Subcutaneous abdominal adipose tissue (tissue), 5 donors: ENCODE measurements at regions not wholly inside any gene's neighbourhood (a gene's known extent, or its start where the extent isn't known, plus 50 kb on each side); places are given as distances from the start of the nearest gene placed in this dataset.

Experiments
- H3K27ac ChIP-seq: one replicate; pipeline ENCODE4 v1.7.0; 2013; ENCODE audit warnings: low read depth, mild to moderate bottlenecking, inconsistent platforms, low read length, moderate library complexity
- H3K27me3 ChIP-seq, 5 donors: one replicate each; pipeline ENCODE4 v1.7.0; 2013; ENCODE audit warnings: low read length in 5 of 5, inconsistent platforms in 1 of 5; ENCODE audit not compliant: control insufficient read depth in 5 of 5, insufficient read depth in 4 of 5
- H3K36me3 ChIP-seq, 5 donors: one replicate each; pipeline ENCODE4 v1.7.0; 2013; ENCODE audit warnings: low read length in 5 of 5; ENCODE audit not compliant: control insufficient read depth in 5 of 5, insufficient read depth in 5 of 5
- H3K4me1 ChIP-seq, 5 donors: one replicate each; pipeline ENCODE4 v1.7.0; 2013; ENCODE audit warnings: low read length in 5 of 5, mild to moderate bottlenecking in 3 of 5, moderate library complexity in 1 of 5; ENCODE audit not compliant: control insufficient read depth in 5 of 5, insufficient read depth in 5 of 5
- H3K4me3 ChIP-seq, 5 donors: one replicate each; pipeline ENCODE4 v1.7.0; 2013; ENCODE audit warnings: low read length in 5 of 5, low read depth in 1 of 5
- H3K9ac ChIP-seq, 5 donors: one replicate each; pipeline ENCODE4 v1.7.0; 2013; ENCODE audit warnings: low read length in 5 of 5, mild to moderate bottlenecking in 4 of 5, moderate library complexity in 3 of 5
- H3K9me3 ChIP-seq, 5 donors: one replicate each; pipeline ENCODE4 v1.7.0; 2013; ENCODE audit warnings: low read length in 5 of 5; ENCODE audit not compliant: control insufficient read depth in 5 of 5
- donor health status: healthy.
- donor health status: healthy.
- donor health status: healthy.
- donor health status: healthy.
- donor health status: healthy.

- Histone ChIP-seq H3K9ac (no peak overlapping the region), H3K9me3 (no peaks in the 10 kb centered on the region), H3K4me1 (no peaks in the 10 kb centered on the region), H3K27me3 (no peaks in the 10 kb centered on the region), H3K36me3 (no peaks in the 10 kb centered on the region), H3K4me3 (no peak overlapping the region), H3K27ac (no peak overlapping the region)
Measured at GRCh38 chr1:193694741-193695140, 508.3 kb upstream of the B3GALT2 start.

GRCh38 chr1:193685986-193686385 lies 499.6 kb upstream of the B3GALT2 start:
- Histone ChIP-seq H3K9ac (no peak overlapping the region), H3K4me1 (no peaks in the 10 kb centered on the region), H3K27ac (no peak overlapping the region), H3K9me3 (no peaks in the 10 kb centered on the region), H3K36me3 (no peaks in the 10 kb centered on the region), H3K27me3 (no peaks in the 10 kb centered on the region), H3K4me3 (no peak overlapping the region)

- no peaks in the 10 kb centered on the region for H3K36me3 ChIP-seq
- no peaks in the 10 kb centered on the region for H3K27me3 ChIP-seq
- no peak overlapping the region for H3K4me3 ChIP-seq
- H3K9ac ChIP-seq: no peak overlapping the region
- no peaks in the 10 kb centered on the region for H3K4me1 ChIP-seq
- no peaks in the 10 kb centered on the region for H3K9me3 ChIP-seq
- H3K27ac ChIP-seq: no peak overlapping the region
Measured at GRCh38 chr1:193681422-193681821, 495.0 kb upstream of the B3GALT2 start.

- H3K4me3 ChIP-seq: no peak overlapping the region
- no peak overlapping the region for H3K9ac ChIP-seq
- no peaks in the 10 kb centered on the region for H3K4me1 ChIP-seq
- no peaks in the 10 kb centered on the region for H3K9me3 ChIP-seq
- no peaks in the 10 kb centered on the region for H3K27me3 ChIP-seq
- no peaks in the 10 kb centered on the region for H3K36me3 ChIP-seq
- H3K27ac ChIP-seq: no peak overlapping the region
Measured at GRCh38 chr1:193680924-193681316, 494.5 kb upstream of the B3GALT2 start.

- H3K4me1 ChIP-seq: no peaks in the 10 kb centered on the region
- H3K27ac ChIP-seq: no peak overlapping the region
- H3K36me3 ChIP-seq: no peaks in the 10 kb centered on the region
- no peak overlapping the region for H3K9ac ChIP-seq
- no peak overlapping the region for H3K4me3 ChIP-seq
- no peaks in the 10 kb centered on the region for H3K27me3 ChIP-seq
- H3K9me3 ChIP-seq: no peaks in the 10 kb centered on the region
Measured at GRCh38 chr1:193680247-193680923, 494.0 kb upstream of the B3GALT2 start.

GRCh38 chr1:193677874-193678273 lies 491.5 kb upstream of the B3GALT2 start:
- H3K4me3 ChIP-seq: no peak overlapping the region
- H3K27ac ChIP-seq: no peak overlapping the region
- H3K4me1 ChIP-seq: no peaks in the 10 kb centered on the region
- no peaks in the 10 kb centered on the region for H3K36me3 ChIP-seq
- no peak overlapping the region for H3K9ac ChIP-seq
- no peaks in the 10 kb centered on the region for H3K9me3 ChIP-seq
- no peaks in the 10 kb centered on the region for H3K27me3 ChIP-seq

GRCh38 chr1:193676996-193677549 lies 490.7 kb upstream of the B3GALT2 start:
- Histone ChIP-seq H3K9ac (no peak overlapping the region), H3K4me3 (no peak overlapping the region), H3K27ac (no peak overlapping the region), H3K4me1 (no peaks in the 10 kb centered on the region), H3K27me3 (no peaks in the 10 kb centered on the region), H3K36me3 (no peaks in the 10 kb centered on the region), H3K9me3 (no peaks in the 10 kb centered on the region)

DNA sequence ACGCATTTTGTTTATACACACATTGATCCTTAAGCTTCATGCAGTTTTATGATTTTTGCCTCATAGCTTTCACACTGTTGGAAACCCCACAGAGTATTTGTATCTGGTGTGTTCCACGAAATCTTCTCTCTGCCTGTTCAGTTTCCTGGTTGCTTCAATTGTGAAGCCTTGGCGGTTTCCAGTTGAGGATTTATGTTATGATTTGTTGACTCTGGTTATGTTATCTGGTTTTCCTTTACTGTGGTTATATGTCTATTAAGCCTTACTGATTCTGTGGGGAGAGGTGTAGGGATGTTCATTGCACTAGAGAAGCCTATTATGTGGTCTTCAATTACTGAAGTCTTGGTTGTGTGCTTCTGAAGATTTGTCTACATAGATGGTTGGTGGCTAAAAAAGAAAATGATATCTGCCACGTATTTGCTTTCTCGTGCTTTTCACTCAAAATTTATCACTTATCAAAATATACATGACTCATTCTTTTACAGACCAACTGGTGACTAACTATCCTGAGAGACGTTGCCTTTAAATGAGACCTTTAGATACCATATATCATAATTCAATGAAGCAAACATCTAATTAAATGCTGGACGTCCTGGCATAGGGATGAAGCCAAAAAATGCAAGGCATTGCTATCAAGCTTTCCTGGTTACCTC lies 488.0 kb upstream of the B3GALT2 start:
- Histone ChIP-seq H3K4me3 (no peak overlapping the region), H3K27ac (no peak overlapping the region), H3K4me1 (no peaks in the 10 kb centered on the region), H3K9ac (no peak overlapping the region), H3K36me3 (no peaks in the 10 kb centered on the region), H3K27me3 (no peaks in the 10 kb centered on the region), H3K9me3 (no peaks in the 10 kb centered on the region)

DNA sequence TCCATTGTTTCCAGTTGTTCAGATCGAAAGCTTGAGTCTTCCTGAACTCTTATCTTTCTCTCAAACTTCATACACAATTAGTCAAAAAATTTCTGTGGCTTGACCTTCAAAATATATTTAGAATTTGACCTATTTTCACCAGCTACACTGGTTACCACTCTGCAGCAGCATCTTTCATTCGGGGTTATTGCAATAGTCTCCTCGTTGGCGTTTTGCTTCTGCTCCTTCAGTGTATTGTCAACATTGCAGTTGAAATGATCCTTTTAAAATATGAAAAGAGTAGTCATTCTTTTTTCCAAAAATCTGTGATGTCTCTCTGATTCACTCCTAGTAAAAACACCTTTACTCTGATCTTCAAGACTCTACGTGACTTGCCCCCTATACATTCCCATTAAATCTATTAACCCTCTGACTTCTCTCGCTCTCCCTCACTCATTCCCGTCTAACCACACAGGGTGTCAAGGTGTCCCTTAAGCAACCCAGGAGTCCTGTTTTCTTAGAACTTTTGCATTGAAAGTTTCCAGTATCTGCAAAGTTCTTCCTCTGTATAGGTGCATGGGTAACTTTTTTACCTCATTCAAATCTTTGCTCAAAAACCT lies 480.2 kb upstream of the B3GALT2 start:
- Histone ChIP-seq H3K9ac (no peak overlapping the region), H3K9me3 (no peaks in the 10 kb centered on the region), H3K36me3 (no peaks in the 10 kb centered on the region), H3K27ac (no peak overlapping the region), H3K4me3 (no peak overlapping the region), H3K4me1 (no peaks in the 10 kb centered on the region), H3K27me3 (no peaks in the 10 kb centered on the region)

- H3K4me1 ChIP-seq: no peaks in the 10 kb centered on the region
- H3K27ac ChIP-seq: no peak overlapping the region
- H3K4me3 ChIP-seq: no peak overlapping the region
- no peaks in the 10 kb centered on the region for H3K27me3 ChIP-seq
- no peak overlapping the region for H3K9ac ChIP-seq
- no peaks in the 10 kb centered on the region for H3K9me3 ChIP-seq
- H3K36me3 ChIP-seq: no peaks in the 10 kb centered on the region
Measured at GRCh38 chr1:193663965-193664364, 477.6 kb upstream of the B3GALT2 start.
